NCI-H1105 treated with DMSO at 0.1 percent for 48 hours (cell line): ENCODE measurements at regions not wholly inside any gene's neighbourhood (a gene's known extent, or its start where the extent isn't known, plus 50 kb on each side); places are given as distances from the start of the nearest gene placed in this dataset.

Experiments used
- DNase-seq: peaks from one replicate; lab custom pipeline; 2025; lab: John Stamatoyannopoulos, UW

- no peak for DNase-seq
These were observed 277.2 kb upstream of the CCL2 start for GRCh38 chr17:33977729-33978514.

DNA sequence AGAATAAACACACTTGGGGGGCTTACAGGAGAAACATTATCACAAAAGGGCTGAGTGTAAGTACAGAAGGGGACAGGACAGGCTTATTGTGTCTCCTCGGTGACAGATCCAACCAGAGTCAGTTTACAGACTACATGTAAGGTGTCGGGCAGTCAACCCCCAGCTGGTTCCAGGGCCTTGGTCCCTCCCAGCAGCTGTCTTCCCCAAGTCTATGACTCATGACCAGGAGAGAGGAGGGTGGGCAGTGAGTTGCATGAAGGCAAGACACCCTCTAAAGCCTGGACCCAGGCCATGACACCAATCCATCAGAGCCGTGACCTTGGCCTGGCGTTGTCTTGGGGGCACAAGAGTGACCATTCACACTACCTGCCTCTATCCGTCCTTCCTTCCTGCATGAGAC, 276.2 kb upstream of the CCL2 start:
- DNase-seq = no peak

DNA sequence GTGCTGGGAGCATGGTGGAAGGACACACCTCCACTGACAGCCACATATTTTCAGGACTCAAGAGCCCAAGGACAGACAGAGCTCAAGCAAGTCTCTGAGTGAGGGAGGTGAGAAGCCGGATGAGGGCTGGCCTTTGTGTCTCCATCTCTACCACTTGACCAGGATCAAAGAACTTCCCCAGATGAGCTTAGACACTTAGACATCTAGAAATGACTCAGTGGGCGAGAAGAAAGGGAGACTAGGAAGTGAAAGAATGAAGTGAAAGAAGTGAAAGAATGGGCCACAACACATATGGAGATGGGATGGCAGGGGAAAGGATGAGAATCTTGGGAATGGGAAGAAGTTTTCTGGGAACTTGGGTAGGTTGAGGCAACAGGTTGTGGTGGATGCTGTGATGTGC, 274.9 kb upstream of the CCL2 start:
- DNase-seq = no peak

GRCh38 chr17:33981711-33982601, 273.1 kb upstream of the CCL2 start:
- DNase-seq = peak; percentile 93

- DNase-seq = peak; percentile 69
These were observed 272.2 kb upstream of the CCL2 start for GRCh38 chr17:33982909-33983308.

- no peak for DNase-seq
These were observed 271.1 kb upstream of the CCL2 start for GRCh38 chr17:33983824-33984574.

GRCh38 chr17:33986088-33986487, 269.0 kb upstream of the CCL2 start:
- DNase-seq = no peak

- DNase-seq = no peak
These were observed 268.5 kb upstream of the CCL2 start for GRCh38 chr17:33986566-33986965.

DNA sequence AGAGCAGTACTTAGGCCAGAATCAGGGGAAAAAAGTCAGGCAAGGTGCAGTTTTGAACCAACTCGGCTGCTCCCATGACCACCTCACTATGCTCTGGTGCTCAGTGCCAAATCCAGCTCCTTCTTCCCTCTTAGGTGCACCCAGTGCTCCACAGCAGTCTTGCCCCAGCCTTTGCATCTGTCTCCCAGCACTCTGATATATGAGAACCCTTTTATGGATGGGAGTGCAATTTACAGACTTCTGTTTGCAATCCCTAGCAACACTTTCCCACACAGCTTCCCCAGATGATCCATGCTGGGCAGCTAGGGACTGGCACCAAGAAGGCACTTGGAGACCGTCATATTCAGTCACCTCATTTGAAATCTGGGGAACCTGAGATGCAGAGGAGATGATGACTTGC, 267.9 kb upstream of the CCL2 start:
- DNase-seq = no peak

- no peak for DNase-seq
These were observed 265.5 kb upstream of the CCL2 start for GRCh38 chr17:33989361-33990148.

DNA sequence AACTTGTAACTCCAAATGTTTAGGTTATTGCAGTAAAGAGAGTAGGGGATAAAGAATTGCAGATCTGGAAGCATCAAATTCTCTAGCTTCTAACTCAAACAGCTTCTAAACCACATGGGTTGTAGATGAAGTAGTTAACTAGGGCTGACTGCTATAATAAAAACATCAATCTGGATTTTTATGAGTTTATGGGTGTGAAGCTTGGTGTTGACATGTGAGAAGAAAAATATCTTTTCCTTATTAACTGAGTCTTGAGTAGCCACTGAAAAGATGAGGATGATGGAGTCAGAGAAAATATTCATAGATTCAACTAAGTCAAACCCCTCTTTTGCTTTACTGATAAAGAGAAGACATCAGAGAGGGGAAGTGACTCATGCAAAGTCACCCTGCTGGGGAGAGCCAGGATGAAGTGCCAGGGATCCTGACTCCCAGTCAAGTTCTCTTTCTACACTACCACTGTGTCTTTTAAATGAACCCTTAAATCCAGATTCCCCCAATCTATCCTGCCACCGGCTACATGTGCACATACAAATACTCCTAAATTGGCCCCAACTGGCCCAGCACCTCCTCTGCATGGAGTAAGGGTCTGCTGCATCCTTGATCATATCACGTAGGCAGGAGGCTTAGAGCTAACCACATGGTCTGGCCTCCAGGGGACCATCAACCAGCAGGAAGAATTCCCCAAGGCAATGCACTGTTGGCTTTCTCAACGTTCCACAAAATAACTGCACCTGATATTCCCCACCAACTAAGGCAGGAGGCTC, 264.0 kb upstream of the CCL2 start:
- no peak for DNase-seq

- no peak for DNase-seq
These were observed 263.0 kb upstream of the CCL2 start for GRCh38 chr17:33992113-33992512.

DNA sequence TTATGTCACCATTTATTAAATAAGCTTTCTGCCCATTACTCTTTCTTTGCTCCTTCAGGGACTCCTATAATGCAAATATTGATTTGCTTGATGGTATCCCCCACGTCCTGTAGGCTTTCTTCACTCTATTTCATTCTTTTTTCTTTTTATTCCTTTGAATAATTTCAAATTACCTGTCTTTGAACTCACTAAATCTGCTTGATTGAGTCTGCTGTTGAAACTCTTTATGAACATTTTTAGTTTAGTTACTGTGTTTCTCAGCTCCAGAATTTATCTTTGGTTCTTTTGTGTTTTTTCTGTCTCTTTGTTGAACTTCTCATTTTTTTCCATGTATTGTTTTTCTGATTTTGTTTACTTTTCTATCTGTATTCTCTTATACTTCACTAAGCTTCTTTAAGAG, 254.4 kb upstream of the CCL2 start:
- DNase-seq = no peak

GRCh38 chr17:34001246-34001645, 253.8 kb upstream of the CCL2 start:
- DNase-seq = no peak

DNA sequence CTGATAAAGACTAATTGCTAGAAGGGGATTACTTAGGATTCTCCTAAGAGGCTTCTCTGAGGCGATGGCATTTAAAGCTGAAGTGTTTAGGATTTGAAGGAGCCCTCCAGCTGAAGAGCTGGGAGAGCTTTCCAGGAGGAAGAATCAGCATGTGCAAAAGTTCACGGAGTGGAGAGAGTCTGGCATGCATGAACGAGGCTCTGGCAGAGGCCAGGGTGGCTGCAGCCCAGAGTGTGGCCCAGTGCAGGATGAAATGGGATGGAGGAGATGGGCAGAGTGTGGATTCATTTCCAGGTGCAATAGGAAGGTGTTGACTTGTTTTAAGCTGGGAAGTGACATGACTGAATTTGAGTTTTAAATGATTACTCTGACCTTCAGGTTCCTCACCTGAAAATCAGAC, 249.0 kb upstream of the CCL2 start:
- no peak for DNase-seq

DNA sequence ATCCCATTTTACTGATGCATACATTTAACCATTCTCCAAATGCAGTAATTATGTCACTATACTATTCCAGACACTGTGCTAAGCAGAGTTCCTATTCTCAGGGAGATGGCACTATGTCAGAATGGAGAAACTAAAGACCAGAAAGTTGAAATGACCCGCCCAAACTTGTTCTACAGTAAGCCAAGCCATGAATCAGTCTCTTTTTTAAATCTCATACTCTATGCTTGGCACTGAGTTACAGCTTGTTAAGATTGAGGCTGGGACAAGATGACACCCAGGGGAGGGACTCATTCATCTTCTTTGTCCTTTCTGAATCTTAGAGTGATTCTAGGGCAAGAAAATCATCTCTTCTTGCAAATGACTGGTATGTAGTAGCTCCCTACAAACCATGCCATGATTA, 247.0 kb upstream of the CCL2 start:
- DNase-seq = no peak

- no peak for DNase-seq
These were observed 245.2 kb upstream of the CCL2 start for GRCh38 chr17:34009912-34010311.

GRCh38 chr17:34010534-34010933, 244.6 kb upstream of the CCL2 start:
- no peak for DNase-seq

- DNase-seq = no peak
These were observed 243.5 kb upstream of the CCL2 start for GRCh38 chr17:34011599-34011998.

GRCh38 chr17:34012709-34013375, 242.2 kb upstream of the CCL2 start:
- no peak for DNase-seq
